Stimulated activated CD8-positive, alpha-beta memory T cell treated with anti-CD3 and anti-CD28 coated beads, Interleukin-15, amount 100 ng/mL, for 1 hour (primary cell): ENCODE measurements at regions not wholly inside any gene's neighbourhood (a gene's known extent, or its start where the extent isn't known, plus 50 kb on each side); places are given as distances from the start of the nearest gene placed in this dataset.

ENCODE experiments used
- DNase-seq: peaks from one replicate; pipeline ENCODE4 v3.0.0-alpha.2; 2020; ENCODE audit warnings: low read depth

GRCh38 chr6:169165561-169166300 lies 87.9 kb downstream of the THBS2 start:
- no peak for DNase-seq

- no peak for DNase-seq
These were observed 88.7 kb downstream of the THBS2 start for GRCh38 chr6:169164986-169165385.

GRCh38 chr6:169164451-169164850 lies 89.2 kb downstream of the THBS2 start:
- no peak for DNase-seq

GRCh38 chr6:169163411-169163901 lies 90.2 kb downstream of the THBS2 start:
- DNase-seq: no peak

- no peak for DNase-seq
These were observed 90.8 kb downstream of the THBS2 start for GRCh38 chr6:169162752-169163407.

- no peak for DNase-seq
These were observed 91.4 kb downstream of the THBS2 start for GRCh38 chr6:169162249-169162648.

GRCh38 chr6:169161572-169162167 lies 92.0 kb downstream of the THBS2 start:
- DNase-seq: no peak

- no peak for DNase-seq
These were observed 92.6 kb downstream of the THBS2 start for GRCh38 chr6:169160855-169161560.

- DNase-seq: no peak
These were observed 93.4 kb downstream of the THBS2 start for GRCh38 chr6:169160091-169160854.

- no peak for DNase-seq
These were observed 94.3 kb downstream of the THBS2 start for GRCh38 chr6:169159331-169159730.

GRCh38 chr6:169158691-169159090 lies 95.0 kb downstream of the THBS2 start:
- no peak for DNase-seq

- DNase-seq: no peak
These were observed 95.5 kb downstream of the THBS2 start for GRCh38 chr6:169158174-169158573.

- no peak for DNase-seq
These were observed 96.2 kb downstream of the THBS2 start for GRCh38 chr6:169157197-169158148.

GRCh38 chr6:169156793-169157147 lies 96.9 kb downstream of the THBS2 start:
- DNase-seq: no peak

GRCh38 chr6:169156108-169156792 lies 97.4 kb downstream of the THBS2 start:
- DNase-seq: no peak

GRCh38 chr6:169155481-169155880 lies 98.2 kb downstream of the THBS2 start:
- no peak for DNase-seq

- no peak for DNase-seq
These were observed 100.2 kb downstream of the THBS2 start for GRCh38 chr6:169153401-169153800.

- no peak for DNase-seq
These were observed 107.1 kb downstream of the THBS2 start for GRCh38 chr6:169146521-169146920.

GRCh38 chr6:169145991-169146501 lies 107.6 kb downstream of the THBS2 start:
- no peak for DNase-seq

- no peak for DNase-seq
These were observed 108.2 kb downstream of the THBS2 start for GRCh38 chr6:169145496-169145895.
